SH-SY5Y (cell line): ENCODE measurements at regions not wholly inside any gene's neighbourhood (a gene's known extent, or its start where the extent isn't known, plus 50 kb on each side); places are given as distances from the start of the nearest gene placed in this dataset.

Experiments
- GATA2 ChIP-seq: IDR thresholded peaks from 2 replicates; pipeline ENCODE4 v1.6.1; 2011; ENCODE audit warnings: mild to moderate bottlenecking, low read depth, low read length
- GATA3 ChIP-seq: IDR thresholded peaks from 2 replicates; pipeline ENCODE4 v1.6.1; 2011; ENCODE audit warnings: low read depth, mild to moderate bottlenecking, low read length, moderate library complexity

DNA sequence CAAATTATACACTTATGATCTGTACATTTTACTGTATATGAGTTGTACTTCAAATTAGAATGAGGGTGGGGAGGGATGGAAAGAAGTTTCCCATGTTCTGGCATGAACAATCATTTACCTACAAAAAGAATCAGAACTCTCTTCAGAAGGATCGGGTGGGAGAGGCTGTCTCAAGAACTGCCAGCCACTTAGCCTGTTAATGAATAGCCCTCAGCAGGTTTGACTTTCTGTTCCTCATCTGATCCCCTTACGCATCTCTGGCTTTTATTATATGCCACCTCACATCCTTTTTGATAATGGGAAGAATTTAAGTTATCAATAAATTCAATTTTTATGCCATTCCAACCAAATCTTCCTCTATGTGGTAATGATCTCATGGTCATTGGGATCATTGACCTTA is 168.3 kb upstream of the TGFBR2 start:
- TF ChIP-seq GATA2 (no peak), GATA3 (no peak)
